GM04504 (cell line): ENCODE measurements at regions not wholly inside any gene's neighbourhood (a gene's known extent, or its start where the extent isn't known, plus 50 kb on each side); places are given as distances from the start of the nearest gene placed in this dataset.

Source experiments
- DNase-seq: peaks from one replicate; pipeline ENCODE4 v3.0.0-alpha.2; 2012; ENCODE audit warnings: low read depth

GRCh38 chr16:8519179-8519578 is 71.1 kb downstream of the TMEM114 start:
- DNase-seq = no peak

GRCh38 chr16:8517280-8517679 is 73.0 kb downstream of the TMEM114 start:
- no peak for DNase-seq

- DNase-seq = no peak
Measured at GRCh38 chr16:8516471-8516870, 73.8 kb downstream of the TMEM114 start.

- DNase-seq = no peak
Measured at GRCh38 chr16:8512941-8513624, 77.2 kb downstream of the TMEM114 start.

GRCh38 chr16:8511464-8511863 is 78.8 kb downstream of the TMEM114 start:
- no peak for DNase-seq

- no peak for DNase-seq
Measured at GRCh38 chr16:8510160-8510559, 80.2 kb downstream of the TMEM114 start.

GRCh38 chr16:8505327-8505991 is 84.9 kb downstream of the TMEM114 start:
- DNase-seq = no peak

GRCh38 chr16:8502446-8502845 is 87.9 kb downstream of the TMEM114 start:
- no peak for DNase-seq

GRCh38 chr16:8500351-8500750 is 90.0 kb downstream of the TMEM114 start:
- DNase-seq = no peak

GRCh38 chr16:8496364-8496763 is 93.9 kb downstream of the TMEM114 start:
- DNase-seq = no peak

GRCh38 chr16:8493972-8494371 is 96.3 kb downstream of the TMEM114 start:
- DNase-seq = no peak

GRCh38 chr16:8492690-8493089 is 97.6 kb downstream of the TMEM114 start:
- DNase-seq = no peak

GRCh38 chr16:8489580-8489979 is 100.7 kb downstream of the TMEM114 start:
- DNase-seq = no peak

- no peak for DNase-seq
Measured at GRCh38 chr16:8486985-8487384, 103.3 kb downstream of the TMEM114 start.

GRCh38 chr16:8483396-8483795 is 106.9 kb downstream of the TMEM114 start:
- DNase-seq = no peak

- DNase-seq = no peak
Measured at GRCh38 chr16:8481810-8482209, 108.5 kb downstream of the TMEM114 start.

- no peak for DNase-seq
Measured at GRCh38 chr16:8476824-8477223, 113.5 kb downstream of the TMEM114 start.

GRCh38 chr16:8474587-8474986 is 115.7 kb downstream of the TMEM114 start:
- DNase-seq = no peak

GRCh38 chr16:8469102-8469778 is 121.1 kb downstream of the TMEM114 start:
- DNase-seq = no peak

- DNase-seq = no peak
Measured at GRCh38 chr16:8464979-8465378, 125.3 kb downstream of the TMEM114 start.

- DNase-seq = no peak
Measured at GRCh38 chr16:8459085-8459733, 131.1 kb downstream of the TMEM114 start.

- DNase-seq = no peak
Measured at GRCh38 chr16:8458481-8459046, 131.7 kb downstream of the TMEM114 start.
